HFF-Myc (cell line): ENCODE measurements at regions not wholly inside any gene's neighbourhood (a gene's known extent, or its start where the extent isn't known, plus 50 kb on each side); places are given as distances from the start of the nearest gene placed in this dataset.

Source experiments
- DNase-seq: peaks from one replicate; pipeline ENCODE4 v3.0.0-alpha.2; 2011; ENCODE audit warnings: low read depth; ENCODE audit errors: extremely low read depth
- H3K4me3 ChIP-seq: replicated peaks from 2 replicates; pipeline ENCODE4 v1.5.1; 2011; ENCODE audit warnings: low read depth, mild to moderate bottlenecking, control low read depth, low read length
- CTCF ChIP-seq: IDR thresholded peaks from 2 replicates; pipeline ENCODE4 v1.5.1; 2012; ENCODE audit warnings: mild to moderate bottlenecking, low read depth, low read length, control low read depth; ENCODE audit errors: missing control alignments

GRCh38 chr3:74271541-74271940, 342.9 kb downstream of the CNTN3 start:
- DNase-seq = no peak
- no peak for TF ChIP-seq CTCF
- no peak overlapping the region for H3K4me3 ChIP-seq

- H3K4me3 ChIP-seq = no peak overlapping the region
- TF ChIP-seq CTCF = no peak
- no peak for DNase-seq
Measured at GRCh38 chr3:74269689-74270088, 344.8 kb downstream of the CNTN3 start.

GRCh38 chr3:74268753-74269152, 345.7 kb downstream of the CNTN3 start:
- DNase-seq = no peak

GRCh38 chr3:74267588-74268184, 346.8 kb downstream of the CNTN3 start:
- TF ChIP-seq CTCF = peak; percentile 76
- no peak overlapping the region for H3K4me3 ChIP-seq
- peak; percentile 12 for DNase-seq

More at GRCh38 chr3:74268753-74269152, 345.7 kb downstream of the CNTN3 start:
- TF ChIP-seq CTCF = no peak
- H3K4me3 ChIP-seq = no peak overlapping the region

- no peak for DNase-seq
- no peak overlapping the region for H3K4me3 ChIP-seq
- TF ChIP-seq CTCF = no peak
Measured at GRCh38 chr3:74267131-74267530, 347.3 kb downstream of the CNTN3 start.

- no peak for DNase-seq
- no peak overlapping the region for H3K4me3 ChIP-seq
- TF ChIP-seq CTCF = no peak
Measured at GRCh38 chr3:74265069-74265468, 349.4 kb downstream of the CNTN3 start.

GRCh38 chr3:74263031-74263430, 351.4 kb downstream of the CNTN3 start:
- H3K4me3 ChIP-seq = no peak overlapping the region
- TF ChIP-seq CTCF = no peak
- no peak for DNase-seq
